Subcutaneous abdominal adipose tissue (tissue), 5 donors: ENCODE measurements at regions not wholly inside any gene's neighbourhood (a gene's known extent, or its start where the extent isn't known, plus 50 kb on each side); places are given as distances from the start of the nearest gene placed in this dataset.

Experiments
- H3K27ac ChIP-seq: one replicate; pipeline ENCODE4 v1.7.0; 2013; ENCODE audit warnings: low read depth, mild to moderate bottlenecking, inconsistent platforms, low read length, moderate library complexity
- H3K27me3 ChIP-seq, 5 donors: one replicate each; pipeline ENCODE4 v1.7.0; 2013; ENCODE audit warnings: low read length in 5 of 5, inconsistent platforms in 1 of 5; ENCODE audit not compliant: control insufficient read depth in 5 of 5, insufficient read depth in 4 of 5
- H3K36me3 ChIP-seq, 5 donors: one replicate each; pipeline ENCODE4 v1.7.0; 2013; ENCODE audit warnings: low read length in 5 of 5; ENCODE audit not compliant: control insufficient read depth in 5 of 5, insufficient read depth in 5 of 5
- H3K4me1 ChIP-seq, 5 donors: one replicate each; pipeline ENCODE4 v1.7.0; 2013; ENCODE audit warnings: low read length in 5 of 5, mild to moderate bottlenecking in 3 of 5, moderate library complexity in 1 of 5; ENCODE audit not compliant: control insufficient read depth in 5 of 5, insufficient read depth in 5 of 5
- H3K4me3 ChIP-seq, 5 donors: one replicate each; pipeline ENCODE4 v1.7.0; 2013; ENCODE audit warnings: low read length in 5 of 5, low read depth in 1 of 5
- H3K9ac ChIP-seq, 5 donors: one replicate each; pipeline ENCODE4 v1.7.0; 2013; ENCODE audit warnings: low read length in 5 of 5, mild to moderate bottlenecking in 4 of 5, moderate library complexity in 3 of 5
- H3K9me3 ChIP-seq, 5 donors: one replicate each; pipeline ENCODE4 v1.7.0; 2013; ENCODE audit warnings: low read length in 5 of 5; ENCODE audit not compliant: control insufficient read depth in 5 of 5
- donor health status: healthy.
- donor health status: healthy.
- donor health status: healthy.
- donor health status: healthy.
- donor health status: healthy.

DNA sequence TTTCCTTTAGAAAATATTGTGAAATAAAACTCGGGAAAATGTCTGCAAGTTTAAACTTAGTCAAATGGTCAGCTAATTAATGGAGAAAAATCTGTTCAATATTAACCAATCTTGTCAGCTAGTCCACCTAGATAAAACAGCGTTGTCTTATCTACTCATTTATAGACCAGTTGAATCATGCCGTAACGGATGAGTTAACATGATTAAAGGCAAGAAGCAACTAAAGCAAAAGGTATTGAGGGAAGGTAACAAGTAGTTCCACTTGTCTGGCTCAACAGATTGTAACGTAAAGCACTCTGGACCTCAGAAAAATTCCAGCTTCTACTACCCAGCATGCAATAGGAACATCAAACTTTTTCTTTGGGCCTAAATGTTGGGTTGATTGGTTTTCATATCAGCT lies 958.2 kb downstream of the DIAPH3 start:
- H3K4me1 ChIP-seq = no peaks in the 10 kb centered on the region

DNA sequence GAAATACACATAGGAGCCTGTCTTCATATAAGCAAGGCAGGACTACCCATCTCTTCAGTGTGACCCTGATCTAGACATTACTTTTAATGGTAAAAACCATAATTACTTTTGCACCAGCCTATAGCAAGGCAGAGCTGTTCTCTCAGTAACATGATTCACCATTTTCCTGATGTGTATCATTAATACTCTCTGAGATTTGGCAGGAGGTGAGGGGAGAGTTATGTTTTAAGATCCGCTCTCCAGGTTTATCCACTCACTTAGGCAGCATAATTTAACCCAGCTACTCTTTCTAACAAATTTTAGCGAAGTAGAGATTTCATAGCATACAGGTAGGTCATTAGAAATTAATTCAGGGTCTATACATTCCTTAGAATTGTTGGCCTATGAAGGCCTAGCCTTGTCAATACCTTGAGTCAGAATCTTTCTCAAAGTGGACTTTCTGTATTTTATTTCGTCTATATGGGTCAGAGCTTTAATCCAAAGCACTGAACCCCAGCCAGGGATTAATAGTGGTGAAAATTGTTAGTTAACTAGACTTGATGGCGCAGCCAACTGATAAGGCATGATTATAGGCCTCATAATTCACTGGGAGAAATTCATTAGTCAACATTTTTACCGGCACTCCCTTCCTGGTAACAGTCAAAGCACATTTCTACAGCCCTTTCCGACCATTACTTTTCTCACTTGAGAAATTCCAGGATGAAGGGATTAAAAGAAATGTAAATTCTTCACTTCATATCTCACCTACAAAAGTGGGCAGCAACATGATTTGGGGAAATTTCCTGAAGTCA lies 955.1 kb downstream of the DIAPH3 start:
- Histone ChIP-seq H3K27me3 (no peaks in the 10 kb centered on the region), H3K4me1 (no peaks in the 10 kb centered on the region), H3K9me3 (no peaks in the 10 kb centered on the region), H3K4me3 (no peak overlapping the region), H3K36me3 (no peaks in the 10 kb centered on the region), H3K27ac (no peak overlapping the region), H3K9ac (no peak overlapping the region)

More for the DNA sequence above, 958.2 kb downstream of the DIAPH3 start:
- Histone ChIP-seq H3K9ac (no peak overlapping the region), H3K9me3 (peaks cover 0 to 5% (median 0%) of the 10 kb centered on the region in 5 donors), H3K27ac (no peak overlapping the region), H3K4me3 (no peak overlapping the region), H3K36me3 (no peaks in the 10 kb centered on the region), H3K27me3 (no peaks in the 10 kb centered on the region)

DNA sequence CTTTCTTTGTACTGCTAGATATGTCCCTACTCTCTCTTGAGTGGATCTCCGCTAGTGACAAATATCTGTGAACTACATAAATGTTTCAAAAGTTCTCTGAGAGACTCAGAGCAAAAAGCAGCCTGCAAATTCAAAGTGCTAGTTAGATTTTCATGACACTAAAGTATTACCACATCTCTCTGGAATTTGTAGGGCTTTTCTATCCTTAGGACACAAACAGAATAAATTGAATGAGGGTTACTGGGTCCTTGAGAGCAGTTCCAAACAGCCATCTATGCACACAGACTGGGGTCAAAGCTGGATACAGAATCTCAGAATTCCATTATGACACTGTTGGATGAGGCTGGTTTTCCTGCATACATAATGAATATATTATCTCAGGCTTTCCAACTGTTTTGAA lies 953.2 kb downstream of the DIAPH3 start:
- Histone ChIP-seq H3K4me1 (no peaks in the 10 kb centered on the region), H3K27me3 (no peaks in the 10 kb centered on the region), H3K9ac (no peak overlapping the region), H3K27ac (no peak overlapping the region), H3K36me3 (no peaks in the 10 kb centered on the region), H3K9me3 (no peaks in the 10 kb centered on the region), H3K4me3 (no peak overlapping the region)

DNA sequence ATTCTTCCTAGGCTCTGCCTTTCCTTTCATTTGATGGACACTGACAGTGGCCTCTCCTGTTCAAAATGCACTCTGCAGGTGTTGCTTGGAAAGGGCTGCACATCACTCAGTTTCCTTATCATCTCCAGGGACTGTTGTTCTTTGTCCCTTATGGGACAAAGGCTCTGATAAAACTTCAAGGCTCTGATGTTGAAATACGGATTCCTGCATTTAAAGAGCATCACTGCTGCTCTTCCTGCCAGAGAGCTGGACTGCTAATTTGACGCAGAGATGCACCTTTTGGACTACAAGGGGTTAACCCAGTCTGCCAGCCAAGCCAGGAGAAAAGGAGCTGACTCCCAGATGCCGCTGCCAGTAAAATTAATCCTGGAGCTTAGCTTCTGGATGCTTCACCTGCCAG lies 952.1 kb downstream of the DIAPH3 start:
- no peak overlapping the region for H3K4me3 ChIP-seq
- no peaks in the 10 kb centered on the region for H3K9me3 ChIP-seq
- no peaks in the 10 kb centered on the region for H3K36me3 ChIP-seq
- no peaks in the 10 kb centered on the region for H3K27me3 ChIP-seq
- no peak overlapping the region for H3K27ac ChIP-seq
- H3K4me1 ChIP-seq = no peaks in the 10 kb centered on the region
- no peak overlapping the region for H3K9ac ChIP-seq

DNA sequence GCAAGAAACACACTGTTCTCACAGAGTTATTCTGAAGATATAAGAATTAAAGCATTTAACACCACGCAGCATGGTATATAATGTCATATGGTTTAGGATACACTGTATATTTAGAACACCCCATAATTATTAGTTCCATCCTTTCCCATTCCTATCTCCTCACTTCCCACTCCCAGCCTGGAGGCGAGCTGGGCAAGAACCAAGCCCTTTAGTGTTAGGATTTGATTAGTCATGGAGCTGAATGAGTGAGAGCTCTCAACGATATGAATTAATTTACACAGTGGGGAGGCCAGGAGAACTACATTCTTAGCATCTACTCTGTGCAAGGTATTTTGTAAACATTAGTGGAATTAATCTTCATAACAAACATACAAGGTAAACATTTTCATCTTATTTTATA lies 934.3 kb downstream of the DIAPH3 start:
- no peak overlapping the region for H3K27ac ChIP-seq

DNA sequence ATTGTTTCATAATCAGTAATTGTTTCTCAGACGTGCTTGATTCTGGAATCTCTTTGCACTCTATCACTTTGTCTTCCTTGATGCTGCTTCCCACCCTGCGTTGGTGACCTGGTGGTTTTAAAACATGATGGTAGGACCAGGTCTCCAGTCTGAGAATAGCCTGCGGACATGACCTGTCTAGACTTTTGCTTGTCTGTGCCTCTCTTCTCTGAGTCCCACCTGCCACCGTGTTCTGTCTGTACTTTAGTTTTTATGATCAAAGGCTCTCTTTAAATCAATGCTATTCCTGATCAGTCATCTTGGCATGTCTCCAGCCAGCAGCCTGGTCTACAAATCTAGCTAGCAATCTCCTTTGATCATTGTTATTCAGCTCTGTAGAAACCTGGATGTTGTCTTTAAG lies 933.9 kb downstream of the DIAPH3 start:
- H3K9me3 ChIP-seq = no peaks in the 10 kb centered on the region
- H3K27me3 ChIP-seq = no peaks in the 10 kb centered on the region
- H3K9ac ChIP-seq = no peak overlapping the region
- H3K4me3 ChIP-seq = no peak overlapping the region
- H3K4me1 ChIP-seq = no peaks in the 10 kb centered on the region
- H3K27ac ChIP-seq = no peak overlapping the region
- no peaks in the 10 kb centered on the region for H3K36me3 ChIP-seq

More for the DNA sequence above, 934.3 kb downstream of the DIAPH3 start:
- no peak overlapping the region for H3K9ac ChIP-seq
- no peaks in the 10 kb centered on the region for H3K9me3 ChIP-seq
- H3K36me3 ChIP-seq = no peaks in the 10 kb centered on the region
- H3K4me1 ChIP-seq = no peaks in the 10 kb centered on the region
- H3K4me3 ChIP-seq = no peak overlapping the region
- H3K27me3 ChIP-seq = no peaks in the 10 kb centered on the region

DNA sequence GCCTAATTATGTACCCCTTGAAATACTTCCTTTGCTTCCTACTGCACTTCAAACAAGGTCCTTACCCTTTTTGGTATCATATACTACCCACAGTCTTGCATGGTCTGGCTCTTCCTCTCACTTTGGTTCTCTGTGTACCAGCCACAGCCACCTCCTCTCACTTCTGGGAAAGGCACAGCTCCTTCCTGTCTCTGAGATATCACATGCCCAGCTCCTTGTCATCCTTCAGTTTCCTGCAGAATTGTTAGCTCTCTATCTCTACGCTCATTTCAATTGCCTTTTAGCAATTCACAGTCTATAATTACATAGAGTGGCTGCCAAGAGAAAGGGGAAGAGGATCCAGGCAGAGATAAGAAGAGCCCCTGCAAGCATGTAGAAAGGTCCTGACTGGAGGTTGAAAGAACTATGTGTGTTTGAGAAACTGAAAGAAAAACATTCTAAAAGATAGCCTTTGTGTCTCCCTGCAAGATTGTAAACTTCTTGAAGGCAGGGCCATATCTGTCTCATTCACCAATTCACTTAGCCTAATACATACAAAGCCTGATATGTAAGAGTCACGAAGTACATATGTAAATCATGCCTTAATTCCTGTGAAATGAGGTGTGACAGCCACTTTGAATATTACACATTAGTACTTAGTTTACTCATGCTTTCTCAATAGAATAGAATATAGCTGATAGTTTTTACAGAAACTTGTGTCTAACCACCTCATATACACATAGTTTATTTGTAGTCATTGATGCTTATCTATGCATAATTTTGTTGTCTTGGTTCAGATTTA lies 933.1 kb downstream of the DIAPH3 start:
- H3K4me3 ChIP-seq = no peak overlapping the region
- no peaks in the 10 kb centered on the region for H3K4me1 ChIP-seq
- H3K27ac ChIP-seq = no peak overlapping the region
- no peaks in the 10 kb centered on the region for H3K36me3 ChIP-seq
- no peak overlapping the region for H3K9ac ChIP-seq
- no peaks in the 10 kb centered on the region for H3K9me3 ChIP-seq
- H3K27me3 ChIP-seq = no peaks in the 10 kb centered on the region

DNA sequence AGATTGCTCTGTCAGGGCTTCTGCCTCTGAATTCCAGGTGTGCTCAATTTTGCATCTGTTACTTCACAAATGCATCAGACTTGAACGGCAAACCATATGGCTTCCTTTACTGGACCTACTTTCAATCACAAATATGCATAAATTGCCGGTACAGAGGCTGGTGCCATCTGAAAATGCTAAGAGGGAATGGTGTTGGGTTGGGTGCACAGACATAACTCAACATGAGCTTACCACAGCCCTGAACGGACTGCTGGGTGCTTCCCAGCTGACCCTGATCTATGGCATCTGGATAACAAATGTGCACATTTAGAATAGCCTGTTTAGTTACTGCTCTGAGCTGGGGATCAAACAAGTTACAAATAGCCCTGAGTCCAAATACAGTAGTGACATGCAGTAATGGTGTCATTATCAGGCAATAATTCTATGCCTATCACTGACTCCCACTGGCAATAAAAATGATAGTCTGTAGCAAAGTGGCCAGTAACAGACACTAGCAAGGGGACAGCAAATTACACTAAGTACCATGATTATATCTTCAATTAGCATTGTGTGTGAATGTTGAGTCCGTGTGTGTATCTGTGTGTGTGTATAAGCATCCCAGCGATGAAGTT lies 927.3 kb downstream of the DIAPH3 start:
- Histone ChIP-seq H3K36me3 (no peaks in the 10 kb centered on the region), H3K27me3 (no peaks in the 10 kb centered on the region), H3K9me3 (no peaks in the 10 kb centered on the region), H3K4me1 (no peaks in the 10 kb centered on the region), H3K9ac (no peak overlapping the region), H3K4me3 (no peak overlapping the region), H3K27ac (no peak overlapping the region)

DNA sequence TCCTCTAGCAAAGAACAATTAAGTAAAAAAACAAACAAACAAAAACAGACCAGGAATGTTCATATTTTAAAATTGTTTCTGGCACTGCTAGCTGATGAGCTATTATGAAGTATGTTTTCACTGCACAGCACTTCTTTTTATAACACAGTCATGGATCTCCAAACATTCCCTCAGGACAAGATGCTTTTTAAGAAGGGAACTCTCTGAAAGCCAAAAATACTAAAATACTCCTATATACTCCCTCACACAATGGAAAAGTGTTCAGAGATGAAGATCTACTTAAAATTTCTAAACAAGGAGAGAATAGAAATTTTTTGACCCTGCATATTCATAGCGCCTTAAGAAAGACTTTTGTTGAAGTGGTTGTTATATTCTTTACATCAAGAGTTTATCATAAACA lies 926.8 kb downstream of the DIAPH3 start:
- H3K27ac ChIP-seq = no peak overlapping the region
- H3K27me3 ChIP-seq = no peaks in the 10 kb centered on the region
- H3K9me3 ChIP-seq = no peaks in the 10 kb centered on the region
- no peaks in the 10 kb centered on the region for H3K4me1 ChIP-seq
- no peak overlapping the region for H3K4me3 ChIP-seq
- no peak overlapping the region for H3K9ac ChIP-seq
- no peaks in the 10 kb centered on the region for H3K36me3 ChIP-seq

DNA sequence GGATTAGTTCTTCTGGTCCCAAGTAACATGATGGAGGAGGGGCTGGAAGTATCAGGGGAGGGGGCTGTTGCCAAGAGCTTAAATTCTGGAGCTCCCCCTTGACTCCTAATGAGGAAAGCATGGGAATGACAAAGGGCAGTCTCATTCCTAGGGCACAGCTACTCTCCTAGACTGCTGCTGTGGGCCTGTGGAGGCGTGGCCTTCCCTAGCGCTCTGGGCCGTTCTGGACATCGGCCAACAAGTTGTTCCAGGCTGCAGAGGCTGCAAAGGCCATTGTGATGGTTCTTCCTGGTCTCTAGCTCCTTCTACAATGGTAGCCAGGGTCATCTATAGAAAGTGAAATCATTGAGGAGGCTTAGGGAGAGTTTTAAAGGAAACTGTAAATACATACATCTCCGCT lies 916.6 kb downstream of the DIAPH3 start:
- Histone ChIP-seq H3K36me3 (no peaks in the 10 kb centered on the region), H3K27me3 (peaks cover 0 to 3% (median 0%) of the 10 kb centered on the region in 5 donors), H3K4me3 (no peak overlapping the region), H3K27ac (no peak overlapping the region), H3K9ac (no peak overlapping the region), H3K4me1 (peaks cover 0 to 9% (median 0%) of the 10 kb centered on the region in 5 donors), H3K9me3 (no peaks in the 10 kb centered on the region)
